ENCODE measurements at regions not wholly inside any gene's neighbourhood (a gene's known extent, or its start where the extent isn't known, plus 50 kb on each side); places are given as distances from the start of the nearest gene placed in this dataset.

GRCh38 chrX:39320165-39320564 is 518.9 kb downstream of the MID1IP1 start:
- Histone ChIP-seq H3K4me3 (ENCODE audit: insufficient read depth, low read depth, low read length) (no peak overlapping the region), H3K27me3 (ENCODE audit: control insufficient read depth, insufficient read depth, low read length) (no peaks in the 10 kb centered on the region), H3K36me3 (replicated peaks; ENCODE audit: control insufficient read depth, insufficient read depth, low read length) (no peaks in the 10 kb centered on the region)
- no peak for DNase-seq

- DNase-seq = no peak
- Histone ChIP-seq H3K27me3 (ENCODE audit: control insufficient read depth, insufficient read depth, low read length) (no peaks in the 10 kb centered on the region), H3K4me3 (ENCODE audit: insufficient read depth, low read depth, low read length) (no peak overlapping the region), H3K36me3 (replicated peaks; ENCODE audit: control insufficient read depth, insufficient read depth, low read length) (no peaks in the 10 kb centered on the region)
Observed at GRCh38 chrX:39322496-39322895, 521.2 kb downstream of the MID1IP1 start.

GRCh38 chrX:39324233-39324930 is 523.1 kb downstream of the MID1IP1 start:
- no peaks in the 10 kb centered on the region for H3K27me3 ChIP-seq (ENCODE audit: control insufficient read depth, insufficient read depth, low read length)
- no peaks in the 10 kb centered on the region for H3K36me3 ChIP-seq (replicated peaks; ENCODE audit: control insufficient read depth, insufficient read depth, low read length)
- H3K4me3 ChIP-seq (ENCODE audit: insufficient read depth, low read depth, low read length) = no peak overlapping the region
- no peak for DNase-seq

GRCh38 chrX:39327255-39327654 is 526.0 kb downstream of the MID1IP1 start:
- Histone ChIP-seq H3K27me3 (ENCODE audit: control insufficient read depth, insufficient read depth, low read length) (no peaks in the 10 kb centered on the region), H3K4me3 (ENCODE audit: insufficient read depth, low read depth, low read length) (no peak overlapping the region), H3K36me3 (replicated peaks; ENCODE audit: control insufficient read depth, insufficient read depth, low read length) (no peaks in the 10 kb centered on the region)
- no peak for DNase-seq

GRCh38 chrX:39327705-39328104 is 526.4 kb downstream of the MID1IP1 start:
- H3K36me3 ChIP-seq (replicated peaks; ENCODE audit: control insufficient read depth, insufficient read depth, low read length) = no peaks in the 10 kb centered on the region
- no peaks in the 10 kb centered on the region for H3K27me3 ChIP-seq (ENCODE audit: control insufficient read depth, insufficient read depth, low read length)
- DNase-seq = no peak
- no peak overlapping the region for H3K4me3 ChIP-seq (ENCODE audit: insufficient read depth, low read depth, low read length)

GRCh38 chrX:39328661-39329060 is 527.4 kb downstream of the MID1IP1 start:
- Histone ChIP-seq H3K36me3 (replicated peaks; ENCODE audit: control insufficient read depth, insufficient read depth, low read length) (no peaks in the 10 kb centered on the region), H3K27me3 (ENCODE audit: control insufficient read depth, insufficient read depth, low read length) (no peaks in the 10 kb centered on the region), H3K4me3 (ENCODE audit: insufficient read depth, low read depth, low read length) (no peak overlapping the region)
- DNase-seq = no peak

- Histone ChIP-seq H3K4me3 (ENCODE audit: insufficient read depth, low read depth, low read length) (no peak overlapping the region), H3K27me3 (ENCODE audit: control insufficient read depth, insufficient read depth, low read length) (no peaks in the 10 kb centered on the region), H3K36me3 (replicated peaks; ENCODE audit: control insufficient read depth, insufficient read depth, low read length) (no peaks in the 10 kb centered on the region)
- no peak for DNase-seq
Observed at GRCh38 chrX:39331082-39331704, 529.9 kb downstream of the MID1IP1 start.

- Histone ChIP-seq H3K27me3 (ENCODE audit: control insufficient read depth, insufficient read depth, low read length) (no peaks in the 10 kb centered on the region), H3K4me3 (ENCODE audit: insufficient read depth, low read depth, low read length) (no peak overlapping the region), H3K36me3 (replicated peaks; ENCODE audit: control insufficient read depth, insufficient read depth, low read length) (no peaks in the 10 kb centered on the region)
- DNase-seq = no peak
Observed at GRCh38 chrX:39333451-39333850, 532.2 kb downstream of the MID1IP1 start.

- DNase-seq = no peak
- Histone ChIP-seq H3K36me3 (replicated peaks; ENCODE audit: control insufficient read depth, insufficient read depth, low read length) (no peaks in the 10 kb centered on the region), H3K4me3 (ENCODE audit: insufficient read depth, low read depth, low read length) (no peak overlapping the region), H3K27me3 (ENCODE audit: control insufficient read depth, insufficient read depth, low read length) (no peaks in the 10 kb centered on the region)
Observed at GRCh38 chrX:39335513-39336235, 534.4 kb downstream of the MID1IP1 start.

GRCh38 chrX:39336671-39337311 is 535.5 kb downstream of the MID1IP1 start:
- DNase-seq = no peak
- no peak overlapping the region for H3K4me3 ChIP-seq (ENCODE audit: insufficient read depth, low read depth, low read length)
- no peaks in the 10 kb centered on the region for H3K27me3 ChIP-seq (ENCODE audit: control insufficient read depth, insufficient read depth, low read length)
- no peaks in the 10 kb centered on the region for H3K36me3 ChIP-seq (replicated peaks; ENCODE audit: control insufficient read depth, insufficient read depth, low read length)

- no peaks in the 10 kb centered on the region for H3K36me3 ChIP-seq (replicated peaks; ENCODE audit: control insufficient read depth, insufficient read depth, low read length)
- H3K27me3 ChIP-seq (ENCODE audit: control insufficient read depth, insufficient read depth, low read length) = no peaks in the 10 kb centered on the region
- no peak for DNase-seq
- no peak overlapping the region for H3K4me3 ChIP-seq (ENCODE audit: insufficient read depth, low read depth, low read length)
Observed at GRCh38 chrX:39337451-39337850, 536.2 kb downstream of the MID1IP1 start.

- no peaks in the 10 kb centered on the region for H3K27me3 ChIP-seq (ENCODE audit: control insufficient read depth, insufficient read depth, low read length)
- no peak for DNase-seq
- no peaks in the 10 kb centered on the region for H3K36me3 ChIP-seq (replicated peaks; ENCODE audit: control insufficient read depth, insufficient read depth, low read length)
- no peak overlapping the region for H3K4me3 ChIP-seq (ENCODE audit: insufficient read depth, low read depth, low read length)
Observed at GRCh38 chrX:39338583-39338982, 537.3 kb downstream of the MID1IP1 start.

- no peak for DNase-seq
- Histone ChIP-seq H3K4me3 (ENCODE audit: insufficient read depth, low read depth, low read length) (no peak overlapping the region), H3K27me3 (ENCODE audit: control insufficient read depth, insufficient read depth, low read length) (no peaks in the 10 kb centered on the region), H3K36me3 (replicated peaks; ENCODE audit: control insufficient read depth, insufficient read depth, low read length) (no peaks in the 10 kb centered on the region)
Observed at GRCh38 chrX:39356119-39356807, 555.0 kb downstream of the MID1IP1 start.

- Histone ChIP-seq H3K36me3 (replicated peaks; ENCODE audit: control insufficient read depth, insufficient read depth, low read length) (no peaks in the 10 kb centered on the region), H3K27me3 (ENCODE audit: control insufficient read depth, insufficient read depth, low read length) (no peaks in the 10 kb centered on the region), H3K4me3 (ENCODE audit: insufficient read depth, low read depth, low read length) (no peak overlapping the region)
- no peak for DNase-seq
Observed at GRCh38 chrX:39360101-39360500, 558.8 kb downstream of the MID1IP1 start.

Measured in H7 (cell line).